ENCODE measurements at regions not wholly inside any gene's neighbourhood (a gene's known extent, or its start where the extent isn't known, plus 50 kb on each side); places are given as distances from the start of the nearest gene placed in this dataset.
"Not testable (repeated sequence)": the region's sequence is repeated elsewhere in the genome, so short reads cannot be mapped to it uniquely, and the experiment has no call there.

DNA sequence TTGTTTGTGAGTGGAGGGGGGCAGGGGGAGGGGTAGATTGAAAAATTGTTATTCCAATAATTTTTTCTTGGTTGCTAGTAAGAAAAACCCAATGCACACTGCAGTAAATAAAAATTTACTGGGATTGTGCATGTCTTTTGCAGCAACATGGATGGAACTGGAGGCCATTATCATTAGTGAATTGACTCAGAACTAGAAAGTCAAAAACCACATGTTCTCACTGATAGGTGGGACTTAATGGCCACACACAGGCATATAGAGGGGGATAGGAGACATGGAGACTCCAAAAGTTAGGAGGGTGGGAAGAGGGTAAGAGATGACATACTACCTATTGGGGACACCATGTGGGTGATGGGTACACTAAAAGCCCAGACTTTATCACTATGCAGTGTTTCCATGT is 67.2 kb downstream of the BUB3 start:
- no peak for DNase-seq

DNA sequence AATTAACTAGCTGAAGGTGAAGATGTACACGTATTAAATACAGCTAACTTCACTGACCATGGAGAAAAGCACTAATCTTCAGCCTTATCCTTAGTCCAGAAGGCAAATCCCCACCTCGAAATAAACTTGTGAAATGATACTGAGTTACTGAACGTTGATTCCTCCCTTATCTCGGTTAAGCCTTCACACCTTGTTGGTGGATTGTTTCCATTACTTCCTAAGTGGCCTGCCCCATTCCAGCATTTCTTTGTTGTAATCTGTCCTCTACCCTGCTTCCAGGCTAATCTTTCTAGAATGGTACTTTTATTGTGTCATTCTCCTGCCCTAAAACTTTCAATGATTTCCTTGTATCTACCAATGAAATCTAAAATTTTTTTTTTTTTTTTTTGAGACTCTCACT is 68.6 kb downstream of the BUB3 start:
- DNase-seq, result no peak

DNA sequence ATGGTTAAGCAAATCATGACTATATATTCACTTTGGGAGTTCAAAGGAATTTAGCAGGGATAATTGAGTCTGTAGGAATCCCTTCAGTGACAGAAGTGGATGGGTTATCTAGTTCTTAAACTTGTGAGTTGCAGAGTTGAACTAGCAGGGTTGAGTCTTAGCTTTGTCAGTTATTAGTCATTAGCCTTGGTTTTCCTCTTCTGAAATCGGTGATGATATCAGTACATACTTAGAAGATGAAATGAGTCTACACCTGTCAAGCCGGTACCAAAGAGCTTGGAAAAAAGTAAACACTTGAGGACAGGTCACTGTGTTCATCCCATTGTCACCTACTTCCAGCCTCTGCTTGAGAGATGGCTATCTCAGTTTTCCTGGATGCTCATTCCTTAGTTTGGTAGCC is 73.5 kb downstream of the BUB3 start:
- DNase-seq, result no peak

DNA sequence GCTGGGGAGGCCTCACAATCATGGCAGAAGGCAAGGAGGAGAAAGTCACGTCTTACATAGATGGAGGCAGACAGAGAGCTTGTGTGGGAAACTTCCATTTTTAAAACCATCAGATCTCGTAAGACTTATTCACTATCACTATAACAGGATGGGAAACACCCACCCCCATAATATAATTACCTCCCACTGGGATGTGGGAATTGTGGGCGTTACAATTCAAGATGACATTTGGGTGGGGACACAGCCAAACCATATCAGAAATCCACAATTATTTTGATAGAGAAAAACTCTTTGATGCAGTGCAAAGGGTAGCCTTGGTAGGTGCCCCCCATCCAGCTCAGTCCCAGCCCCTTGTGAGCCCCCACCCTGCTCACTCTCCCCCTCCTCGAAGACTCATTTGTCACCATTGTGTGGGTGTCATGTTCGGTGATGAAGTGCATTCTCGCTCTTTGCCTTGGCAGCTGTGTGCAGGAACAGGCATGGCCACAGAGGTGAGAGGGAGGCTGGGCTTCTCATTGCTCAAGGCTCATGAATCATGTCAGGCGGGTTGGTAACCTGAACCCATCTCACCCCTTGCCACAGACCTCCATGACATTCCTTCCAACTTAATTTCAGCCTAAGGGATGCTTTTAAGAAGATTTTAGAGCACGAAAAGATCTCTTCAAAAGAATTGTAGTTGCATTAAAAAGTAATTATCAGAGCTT is 75.9 kb downstream of the BUB3 start:
- no peak for DNase-seq

DNA sequence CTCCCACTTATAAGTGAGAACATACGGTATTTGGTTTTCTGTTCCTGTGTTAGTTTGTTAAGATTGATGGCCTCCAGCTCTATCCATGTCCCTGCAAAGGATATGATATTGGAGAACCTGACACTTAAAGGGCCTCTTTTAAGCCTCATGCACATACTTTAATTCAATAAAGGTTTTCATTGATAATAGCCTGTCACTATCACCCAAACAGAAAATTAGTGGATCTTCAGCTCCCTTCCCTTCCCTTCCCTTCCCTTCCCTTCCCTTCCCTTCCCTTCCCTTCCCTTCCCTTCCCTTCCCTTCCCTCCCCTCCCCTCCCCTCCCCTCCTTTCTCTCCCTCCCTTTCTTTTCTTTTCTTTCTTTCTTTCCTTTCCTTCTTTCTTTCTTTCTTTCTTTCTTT is 78.7 kb downstream of the BUB3 start:
- not testable (repeated sequence) for DNase-seq

DNA sequence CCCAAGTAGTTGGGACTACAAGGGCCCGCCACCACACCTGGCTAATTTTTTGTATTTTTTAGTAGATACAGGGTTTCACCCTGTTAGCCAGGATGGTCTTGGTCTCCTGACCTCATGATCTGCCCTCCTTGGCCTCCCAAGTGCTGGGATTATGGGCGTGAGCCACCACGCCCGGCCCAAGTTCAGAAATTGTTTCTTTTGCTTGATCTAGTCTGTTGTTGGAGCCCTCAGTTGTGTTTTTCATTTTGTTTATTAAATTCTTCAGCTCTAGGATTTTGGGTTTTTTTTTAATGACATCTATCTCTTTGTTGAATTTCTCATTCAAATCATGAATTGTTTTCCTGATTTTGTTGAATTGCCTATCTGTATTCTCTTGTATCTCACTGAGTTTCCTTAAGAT is 80.8 kb downstream of the BUB3 start:
- not testable (repeated sequence) for DNase-seq

DNA sequence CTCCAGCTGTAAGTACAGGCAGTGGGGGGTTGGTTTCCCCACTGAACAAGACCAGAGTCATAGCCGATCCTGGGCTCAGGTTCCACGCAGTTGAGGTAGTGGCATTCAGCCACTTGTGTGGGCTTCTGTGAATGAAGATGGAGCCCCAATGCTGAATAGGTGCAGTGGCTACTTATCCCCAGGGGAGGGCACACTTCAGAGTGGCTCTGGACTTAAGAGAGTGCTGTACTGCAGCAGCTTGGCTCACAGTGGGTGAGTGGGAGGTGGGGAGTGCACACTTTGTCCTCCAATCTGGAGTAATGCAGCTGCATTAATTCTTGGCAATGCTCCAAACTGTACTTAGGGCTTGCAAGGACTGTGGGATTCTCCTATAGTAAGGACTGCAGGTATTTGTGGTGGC is 81.9 kb downstream of the BUB3 start:
- DNase-seq, result peak; percentile 7

DNA sequence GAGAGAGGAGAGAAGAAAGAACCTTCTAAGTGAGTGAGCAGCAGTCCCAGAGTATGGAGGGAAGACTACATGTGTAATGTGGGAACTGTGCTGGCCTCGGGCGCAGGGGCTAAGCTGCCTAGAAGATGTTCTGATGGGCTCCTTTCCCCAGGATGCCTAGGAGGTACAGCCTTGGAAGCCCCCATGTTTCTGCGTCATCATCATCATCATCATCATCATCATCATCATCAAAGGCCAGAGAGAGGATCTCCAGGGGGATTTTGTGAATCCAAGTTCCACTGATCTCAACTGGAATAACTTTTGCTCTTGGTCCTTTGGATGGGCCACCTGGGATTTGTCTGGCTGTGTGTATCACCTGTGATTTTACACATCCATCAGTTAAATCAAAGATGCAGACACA is 86.0 kb downstream of the BUB3 start:
- DNase-seq, result no peak

DNA sequence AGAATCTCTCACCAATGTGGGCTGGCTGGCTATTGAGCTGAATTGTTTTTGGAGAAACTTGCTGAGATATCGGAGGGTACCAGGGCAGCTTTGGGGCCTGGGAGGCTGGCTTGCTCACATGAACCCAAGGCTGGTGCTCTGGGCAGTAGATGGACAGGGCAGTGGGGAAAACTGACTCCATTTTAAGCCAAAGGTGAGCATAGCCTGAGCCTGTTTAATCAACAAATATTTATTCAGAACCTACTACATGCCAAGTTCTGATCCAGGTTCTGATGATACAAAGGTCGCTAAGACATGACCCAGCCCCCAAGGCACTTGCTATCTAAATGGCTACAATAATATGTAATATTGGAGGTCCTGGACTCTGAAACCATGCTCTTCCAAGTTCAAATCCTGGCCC is 86.6 kb downstream of the BUB3 start:
- no peak for DNase-seq

DNA sequence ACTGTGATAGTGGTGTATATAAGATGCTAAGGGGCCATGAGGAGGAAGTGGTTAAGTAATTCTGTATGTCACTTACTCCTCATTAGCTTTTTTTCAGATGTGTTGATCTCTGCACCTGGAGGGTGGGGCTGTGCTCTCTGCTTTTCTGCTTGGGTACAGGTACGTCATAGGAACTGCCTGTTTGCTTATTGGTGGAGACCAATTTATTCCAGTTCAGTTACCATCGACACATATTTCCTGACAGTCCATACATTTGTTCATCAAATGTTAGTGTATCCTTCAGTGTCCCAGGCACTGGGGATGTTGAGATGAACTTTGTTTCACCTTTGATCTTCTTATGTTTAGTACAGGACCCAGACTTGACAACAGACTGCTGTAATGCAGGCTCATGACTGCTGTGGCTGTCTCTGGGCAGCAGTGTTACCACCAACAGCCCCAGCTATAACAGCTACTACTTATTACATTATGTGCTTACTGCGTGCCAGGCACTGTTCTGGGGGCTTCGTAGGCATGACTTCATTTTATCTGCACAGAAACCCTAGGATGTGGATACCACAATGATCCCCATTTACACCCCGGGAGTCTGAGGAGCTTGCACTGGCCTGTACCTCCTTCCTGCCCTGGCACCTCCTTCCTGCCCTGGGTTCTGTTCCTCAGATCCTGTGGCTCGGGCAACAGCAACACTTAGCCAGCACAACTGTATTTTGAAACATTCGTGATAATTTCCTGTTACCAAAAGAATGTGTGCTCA is 87.4 kb downstream of the BUB3 start:
- DNase-seq, result peak; percentile 25

DNA sequence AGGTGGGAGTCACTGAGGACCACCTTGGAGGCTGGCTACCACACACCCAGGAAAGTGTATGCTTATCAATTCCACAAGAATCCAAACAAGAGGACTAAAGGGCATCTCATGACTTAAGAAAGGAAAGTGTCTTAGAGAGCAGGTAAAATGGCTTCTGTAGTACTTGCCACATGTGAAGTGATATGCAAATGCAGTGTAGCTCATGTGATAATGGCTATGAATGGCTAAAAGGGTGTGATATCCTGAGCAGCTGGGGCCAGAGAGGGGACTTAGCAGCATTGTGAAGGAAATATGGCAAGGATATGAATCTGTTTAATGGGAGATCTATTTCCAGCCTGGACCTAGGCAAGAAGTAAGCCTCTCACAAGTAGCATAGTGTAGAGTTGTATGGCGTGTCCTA is 90.5 kb downstream of the BUB3 start:
- DNase-seq, result no peak

DNA sequence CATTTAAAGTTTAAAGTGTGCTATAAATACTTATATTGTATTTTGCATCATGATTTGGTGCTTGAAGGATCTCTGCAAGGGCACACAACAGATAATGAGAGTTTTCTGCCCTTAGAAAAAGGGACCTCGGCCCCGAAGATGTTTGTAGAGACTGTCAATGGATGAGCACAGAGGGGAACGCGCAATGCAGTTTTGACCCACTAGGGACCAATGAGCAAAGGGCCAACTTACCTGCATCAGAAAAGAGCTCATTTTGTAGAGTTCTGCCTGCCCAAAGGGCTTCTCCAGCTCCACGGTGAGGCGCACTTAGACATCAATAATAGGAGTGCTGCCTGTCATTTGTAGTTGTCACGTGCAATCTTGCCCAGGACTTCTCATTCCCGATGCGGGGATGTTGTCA is 91.1 kb downstream of the BUB3 start:
- DNase-seq, result no peak

DNA sequence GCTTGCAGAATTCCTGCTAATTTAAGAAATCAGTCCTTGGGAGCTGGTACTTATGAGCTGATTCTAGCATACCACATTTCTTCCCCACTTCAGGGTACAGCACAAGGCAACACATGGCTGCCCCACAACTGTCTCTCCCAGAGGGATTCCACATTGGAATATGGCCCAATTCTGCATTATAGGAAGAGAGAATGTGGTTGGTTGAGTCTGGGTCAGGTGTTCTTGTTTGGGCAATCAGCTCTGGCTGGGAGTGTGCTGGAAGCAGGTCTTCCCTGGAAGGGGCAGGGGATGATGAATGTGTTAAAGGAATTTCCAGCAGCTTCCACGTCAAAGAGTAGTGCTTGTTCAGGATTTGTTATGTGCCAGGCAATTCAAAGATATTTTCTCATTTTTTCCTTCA is 95.7 kb downstream of the BUB3 start:
- DNase-seq, result no peak

DNA sequence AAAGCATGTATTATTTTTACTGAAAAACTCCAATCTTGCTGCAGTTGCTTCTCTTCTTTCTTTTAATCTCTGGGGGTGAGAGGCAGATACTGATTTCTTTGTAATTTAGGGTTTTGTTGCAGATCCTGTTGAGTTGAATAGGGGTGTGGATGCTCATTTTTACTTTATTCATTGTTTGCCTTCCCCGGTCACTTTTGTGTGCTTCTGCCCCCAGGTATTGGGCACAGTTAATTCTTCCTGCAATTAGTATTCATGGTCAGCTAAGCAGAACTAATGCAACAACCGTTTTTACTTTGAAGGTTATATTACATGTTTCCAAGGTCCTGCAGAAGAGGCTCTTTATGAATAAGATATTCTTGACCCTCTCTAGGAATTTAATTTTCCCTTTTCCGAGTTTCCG is 96.4 kb downstream of the BUB3 start:
- DNase-seq, result no peak

DNA sequence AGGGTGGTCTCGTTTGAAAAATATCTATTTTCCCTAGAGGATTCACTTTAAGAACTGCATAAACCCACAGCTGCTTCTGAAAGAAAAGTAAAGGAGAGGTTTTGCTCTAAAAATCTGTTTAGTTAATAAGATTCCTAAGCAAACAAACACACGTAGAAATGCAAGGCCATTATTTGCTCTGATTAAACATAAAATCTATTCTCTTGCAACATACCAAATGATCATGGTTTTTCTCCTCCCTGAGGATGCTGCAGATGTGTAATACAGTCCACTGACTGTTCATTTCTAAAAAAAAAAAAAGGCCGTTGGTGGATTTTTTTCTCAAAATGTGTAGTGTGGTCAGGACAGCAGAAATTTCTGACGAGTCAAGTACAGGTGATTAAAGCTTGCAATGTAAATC is 98.6 kb downstream of the BUB3 start:
- no peak for DNase-seq

DNA sequence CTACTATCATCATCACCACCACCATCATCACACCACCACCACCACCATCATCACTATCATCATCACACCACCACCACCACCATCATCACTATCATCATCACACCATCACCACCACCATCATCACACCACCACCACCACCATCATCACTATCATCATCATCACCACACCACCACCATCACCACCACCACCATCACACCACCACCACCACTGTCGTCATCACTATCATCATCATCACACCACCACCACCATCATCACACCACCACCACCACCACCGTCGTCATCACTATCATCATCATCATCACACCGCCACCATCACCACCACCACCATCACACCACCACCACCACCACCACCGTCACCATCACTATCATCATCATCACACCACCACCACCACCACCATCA is 100.1 kb downstream of the BUB3 start:
- not testable (repeated sequence) for DNase-seq

DNA sequence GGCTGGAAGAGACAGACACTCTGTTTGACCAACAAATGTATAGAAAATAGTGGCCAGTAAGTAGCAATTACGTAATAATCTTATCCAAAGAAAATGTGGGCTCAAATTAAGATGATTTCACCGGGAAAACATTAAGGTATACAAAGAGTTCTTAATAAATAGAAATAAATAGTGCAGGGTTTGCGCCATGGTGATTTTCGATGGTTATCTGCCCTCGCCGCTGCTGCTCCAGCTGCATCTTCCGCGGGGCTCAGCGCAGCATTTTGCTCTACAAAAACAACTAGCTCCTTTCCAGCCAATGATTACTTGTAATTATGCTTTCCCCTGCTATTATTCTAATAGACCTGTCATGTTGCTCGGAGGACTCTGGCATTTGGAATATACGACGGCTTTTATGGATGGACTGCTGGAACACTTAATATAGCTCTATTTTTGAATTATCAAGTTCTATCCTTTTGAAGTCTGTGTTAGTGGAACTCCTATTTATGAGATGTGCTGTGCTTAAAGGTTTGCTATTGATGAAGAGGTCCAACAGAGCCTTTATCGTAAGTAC is 103.8 kb downstream of the BUB3 start:
- no peak for DNase-seq

DNA sequence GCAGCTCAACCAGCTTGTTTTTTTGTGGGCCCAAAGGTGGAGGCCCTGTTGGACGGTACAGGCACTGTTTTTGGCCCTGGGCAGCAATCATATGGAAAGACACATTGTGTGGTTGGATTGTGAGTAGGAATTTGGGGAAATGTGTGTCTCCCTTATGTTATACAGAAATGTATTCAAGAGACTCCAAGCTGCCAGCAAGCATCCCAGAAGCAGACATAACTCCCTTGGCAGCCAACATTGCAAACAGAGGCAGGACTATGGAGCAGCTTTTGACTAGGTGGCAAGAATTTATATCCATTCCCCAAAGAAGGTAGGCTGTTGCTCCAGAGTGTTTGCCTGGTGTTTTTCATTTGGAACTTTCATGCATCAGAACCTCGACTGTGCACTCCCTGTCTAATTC is 104.9 kb downstream of the BUB3 start:
- DNase-seq, result no peak

DNA sequence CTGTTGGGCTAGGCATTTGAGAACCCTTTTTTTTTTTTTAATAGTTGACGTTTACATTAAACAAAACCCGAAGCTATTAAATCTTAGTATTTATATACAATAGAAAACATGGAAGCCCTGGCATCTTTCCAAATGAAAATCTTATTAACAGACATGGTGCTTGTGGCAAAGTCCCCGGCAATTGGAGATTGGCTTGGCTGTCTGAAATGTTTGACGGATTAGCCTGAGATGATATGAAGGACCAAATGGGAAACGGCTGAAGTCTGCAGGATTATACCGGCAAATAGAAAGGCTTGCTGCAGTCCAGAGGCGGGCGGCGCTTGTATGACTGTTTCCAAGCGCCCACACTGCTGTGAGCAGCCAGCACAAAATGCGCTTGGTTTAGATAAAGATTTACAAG is 105.6 kb downstream of the BUB3 start:
- DNase-seq, result no peak

DNA sequence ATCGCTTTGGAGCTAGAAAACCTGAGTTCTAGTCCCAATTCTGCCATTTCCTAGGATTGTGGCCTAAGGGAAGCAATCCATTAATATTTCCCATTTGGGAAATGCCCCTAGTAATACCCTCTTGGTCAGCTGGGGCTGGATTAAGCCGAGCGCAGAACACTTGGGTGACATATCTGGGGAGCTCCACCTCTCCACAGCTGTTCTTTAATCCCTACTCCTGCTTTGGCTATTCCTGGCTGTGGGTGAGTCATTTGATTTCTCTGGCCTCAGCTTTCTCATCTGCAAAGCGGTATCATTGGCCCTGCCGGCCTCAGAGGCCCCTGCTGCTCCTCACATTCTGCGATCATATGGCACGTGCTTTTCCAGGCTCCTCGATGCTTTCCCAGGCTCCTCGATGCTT is 108.3 kb downstream of the BUB3 start:
- DNase-seq, result no peak

DNA sequence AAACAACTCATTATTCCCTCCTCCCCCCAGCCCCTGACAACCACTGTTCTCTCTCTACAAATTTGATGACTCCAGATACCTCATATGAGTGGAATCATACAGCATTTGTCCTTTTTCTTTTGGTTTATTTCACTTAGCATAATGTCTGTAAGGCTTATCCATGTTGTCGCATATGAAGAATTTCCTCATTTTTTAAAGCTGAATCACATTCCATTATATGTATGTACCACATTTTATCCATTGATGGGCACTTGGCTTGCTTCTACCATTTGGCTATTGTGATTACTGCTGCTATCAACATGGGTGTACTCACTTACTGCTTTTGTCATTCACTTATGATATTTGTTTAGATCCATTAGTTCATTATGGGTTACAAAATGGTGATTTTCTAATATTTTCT is 112.8 kb downstream of the BUB3 start:
- no peak for DNase-seq

DNA sequence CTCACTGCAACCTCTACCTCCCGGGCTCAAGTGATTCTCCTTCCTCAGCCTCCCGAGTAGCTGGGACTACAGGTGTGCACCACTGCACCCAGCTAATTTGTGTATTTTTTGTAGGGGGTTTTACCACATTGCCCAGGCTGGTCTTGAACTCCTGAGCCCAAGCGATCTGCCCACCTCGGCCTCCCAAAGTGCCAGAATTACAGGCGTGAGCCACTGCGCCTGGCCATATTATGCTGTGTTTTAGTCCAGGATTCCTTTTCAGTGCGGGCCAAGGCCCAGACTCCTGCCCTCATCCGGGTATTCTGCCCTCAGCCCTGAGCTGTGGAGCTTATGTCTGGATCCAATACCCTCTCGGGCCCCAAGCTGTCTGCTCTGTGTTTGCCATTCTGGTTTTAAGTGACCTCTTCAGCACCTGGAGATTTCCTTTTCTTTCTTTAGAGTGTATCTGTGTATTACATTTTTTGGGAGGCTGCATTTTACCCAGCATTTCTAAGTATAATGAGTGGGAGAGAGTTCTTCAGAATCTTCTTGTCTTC is 114.9 kb downstream of the BUB3 start:
- no peak for DNase-seq

DNA sequence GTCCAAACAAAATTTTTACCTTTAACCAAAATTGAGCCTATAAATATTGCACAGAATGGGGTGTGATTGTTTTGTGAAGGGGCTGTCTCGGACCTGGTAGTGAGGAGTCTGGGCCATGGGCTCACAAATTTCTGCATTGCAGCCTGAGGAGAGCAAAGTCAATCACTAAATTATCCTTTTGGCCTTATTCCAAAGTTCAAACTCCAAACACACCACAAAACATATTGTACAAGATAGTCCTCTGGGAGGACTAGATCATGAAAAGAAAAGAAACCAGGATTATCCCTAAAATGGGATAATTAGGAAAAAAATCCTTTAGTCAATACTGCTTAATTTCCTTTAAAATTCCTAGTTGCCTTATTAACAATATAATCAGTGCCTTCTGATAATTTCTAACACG is 115.5 kb downstream of the BUB3 start:
- DNase-seq, result no peak

DNA sequence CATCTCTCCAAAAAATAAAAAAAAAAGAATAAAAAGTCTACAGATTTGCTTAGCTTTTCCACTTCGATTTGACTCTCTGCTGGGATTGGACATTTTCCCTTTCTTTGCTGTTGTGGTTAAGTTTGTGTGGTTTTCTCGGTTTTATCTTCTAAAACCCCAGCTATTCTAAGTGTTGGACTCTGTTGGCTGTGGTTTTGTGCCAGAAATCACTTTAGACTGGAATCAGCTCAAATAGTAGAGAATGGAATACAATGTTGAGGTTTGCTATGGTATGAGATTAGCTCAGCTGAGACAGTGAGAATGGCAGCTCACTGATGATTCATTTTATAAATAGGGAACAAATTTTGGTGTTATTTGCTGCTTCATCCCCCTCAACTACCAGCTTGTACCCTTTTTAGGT is 116.0 kb downstream of the BUB3 start:
- no peak for DNase-seq
